ENCODE measurements at regions not wholly inside any gene's neighbourhood (a gene's known extent, or its start where the extent isn't known, plus 50 kb on each side); places are given as distances from the start of the nearest gene placed in this dataset.
"Not testable (repeated sequence)": the region's sequence is repeated elsewhere in the genome, so short reads cannot be mapped to it uniquely, and the experiment has no call there.

- not testable (repeated sequence) for TF ChIP-seq CTCF (IDR thresholded peaks at IDR 0.05; ENCODE audit: low read depth, low read length); EZH2phosphoT487 (IDR thresholded peaks at IDR 0.05; ENCODE audit: low read depth)
These were observed 138.3 kb downstream of the KLRB1 start for GRCh38 chr12:9469463-9469862.
